Adrenal gland (tissue), 9 donors: ENCODE measurements at regions not wholly inside any gene's neighbourhood (a gene's known extent, or its start where the extent isn't known, plus 50 kb on each side); places are given as distances from the start of the nearest gene placed in this dataset.

Experiments used
- DNase-seq, 7 donors: peaks; one replicate each; pipeline ENCODE4 v3.0.0-alpha.2; 2019 to 2020
- H3K27ac ChIP-seq, 5 donors: fragments of 200-600 bp; sonication (generic) in 4 of 5; 1 replicate in 3 of 5; 2 replicates in 2 of 5; pipeline versions ENCODE4 v1.5.1 to v1.8.0; 2016 to 2020; ENCODE audit warnings: mild to moderate bottlenecking in 1 of 5
- H3K27me3 ChIP-seq: fragments of 200-600 bp; 2 replicates; pipeline ENCODE4 v1.8.0; 2021
- H3K36me3 ChIP-seq, 2 donors: fragments of 200-600 bp; replicated peaks in 1 of 2; 1 replicate in 1 of 2; 2 replicates in 1 of 2; pipeline versions ENCODE4 v1.5.1 to v1.8.0; 2018 to 2022
- H3K4me1 ChIP-seq, 2 donors: fragments of 200-600 bp; replicated peaks in 1 of 2; 1 replicate in 1 of 2; 2 replicates in 1 of 2; pipeline versions ENCODE4 v1.5.1 to v1.8.0; 2018 to 2021
- H3K4me3 ChIP-seq, 4 donors: fragments of 200-600 bp; sonication (generic) in 3 of 4; one replicate each; pipeline ENCODE4 v1.5.1; 2016 to 2018
- H3K9me3 ChIP-seq, 3 donors: fragments of 200-600 bp; sonication (generic) in 1 of 3; replicated peaks in 1 of 3; 1 replicate in 2 of 3; 2 replicates in 1 of 3; pipeline versions ENCODE4 v1.5.1 to v1.8.0; 2016 to 2021
- POLR2A ChIP-seq, 2 donors: fragments of 450-650 bp; IDR thresholded peaks; one replicate each; pipeline ENCODE4 v1.6.1; 2017; ENCODE audit warnings: antibody characterized with exemption in 2 of 2, mild to moderate bottlenecking in 2 of 2, moderate library complexity in 1 of 2
- WGBS, 4 donors: extraction: QIAGEN DNeasy Blood & Tissue Kit in 2 of 4; methylation state at CpG; one replicate each; pipeline versions ENCODE4 v1.1.5 to v1.1.7; 2013 to 2017; 5-methylcytosine and 5-hydroxymethylcytosine counted together
- intact Hi-C, 2 donors: fragments of 100-400 bp; cut with DNase I; formaldehyde crosslinking; loops; one replicate each; pipeline versions ENCODE4 v1.14.1 to v1.15.0; 2022 to 2023
- TF ChIP-seq, protein P1 (sequence below), 6 experiments: fragments of 450-650 bp in 4 of 6; fragments of 200-600 bp in 2 of 6; sonication (generic) in 1 of 6; IDR thresholded peaks; 1 replicate in 5 of 6; 2 replicates in 1 of 6; pipeline versions ENCODE4 v1.5.1 to v1.8.0; 2016 to 2021; ENCODE audit warnings: antibody characterized with exemption in 6 of 6, mild to moderate bottlenecking in 2 of 6, moderate library complexity in 1 of 6
- donor health status: healthy with polysubstance abuse.
- donor health status: Bipolar disorder and iron deficiency.
- donor health status: DM: yes; HTN: yes; CAD: no.
- donor health status: DM: no; HTN: no; CAD: no.
- donor health status: DM: no; HTN: no; CAD: no.

DNA sequence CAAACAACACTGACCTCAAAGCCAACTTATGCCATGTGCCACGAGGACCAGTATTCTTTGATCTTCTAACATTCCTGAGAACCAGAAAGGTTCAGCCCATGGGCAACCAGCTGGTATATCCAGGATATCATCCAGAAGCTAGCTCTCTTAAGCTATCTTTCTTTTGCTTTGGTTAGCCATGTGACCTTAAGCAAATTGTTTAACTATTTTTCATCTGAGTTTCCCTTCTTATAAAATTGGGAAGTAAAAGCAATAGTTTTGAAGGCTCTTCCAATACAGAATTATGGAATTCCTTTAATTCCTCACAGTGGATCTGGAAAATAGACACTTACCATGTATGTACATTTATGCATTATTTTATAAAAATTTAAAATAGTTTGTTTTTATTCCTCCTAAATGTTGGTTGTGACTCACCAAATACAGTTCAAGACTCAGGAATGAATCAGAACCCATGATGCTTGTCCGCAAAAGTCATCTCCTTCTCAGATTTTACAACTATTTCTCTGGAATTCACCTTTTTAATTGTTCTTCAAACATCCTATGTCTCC, 435.7 kb downstream of the ZEB2 start:
- Histone ChIP-seq H3K4me3 (no peak overlapping the region), H3K9me3 (no peaks in the 10 kb centered on the region), H3K4me1 (no peaks in the 10 kb centered on the region), H3K27me3 (no peaks in the 10 kb centered on the region), H3K27ac (no peak overlapping the region), H3K36me3 (no peaks in the 10 kb centered on the region)
- no peak for TF ChIP-seq POLR2A (IDR thresholded peaks at IDR 0.05)
- TF ChIP-seq, protein P1, sequence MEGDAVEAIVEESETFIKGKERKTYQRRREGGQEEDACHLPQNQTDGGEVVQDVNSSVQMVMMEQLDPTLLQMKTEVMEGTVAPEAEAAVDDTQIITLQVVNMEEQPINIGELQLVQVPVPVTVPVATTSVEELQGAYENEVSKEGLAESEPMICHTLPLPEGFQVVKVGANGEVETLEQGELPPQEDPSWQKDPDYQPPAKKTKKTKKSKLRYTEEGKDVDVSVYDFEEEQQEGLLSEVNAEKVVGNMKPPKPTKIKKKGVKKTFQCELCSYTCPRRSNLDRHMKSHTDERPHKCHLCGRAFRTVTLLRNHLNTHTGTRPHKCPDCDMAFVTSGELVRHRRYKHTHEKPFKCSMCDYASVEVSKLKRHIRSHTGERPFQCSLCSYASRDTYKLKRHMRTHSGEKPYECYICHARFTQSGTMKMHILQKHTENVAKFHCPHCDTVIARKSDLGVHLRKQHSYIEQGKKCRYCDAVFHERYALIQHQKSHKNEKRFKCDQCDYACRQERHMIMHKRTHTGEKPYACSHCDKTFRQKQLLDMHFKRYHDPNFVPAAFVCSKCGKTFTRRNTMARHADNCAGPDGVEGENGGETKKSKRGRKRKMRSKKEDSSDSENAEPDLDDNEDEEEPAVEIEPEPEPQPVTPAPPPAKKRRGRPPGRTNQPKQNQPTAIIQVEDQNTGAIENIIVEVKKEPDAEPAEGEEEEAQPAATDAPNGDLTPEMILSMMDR (IDR thresholded peaks at IDR 0.05): no peak
- DNase-seq: no peak
- intact Hi-C loops: no loop called here
- WGBS, 4 donors: 87 to 94% (median 91%) methylated on average over 2 of the region's 2 CpGs

DNA sequence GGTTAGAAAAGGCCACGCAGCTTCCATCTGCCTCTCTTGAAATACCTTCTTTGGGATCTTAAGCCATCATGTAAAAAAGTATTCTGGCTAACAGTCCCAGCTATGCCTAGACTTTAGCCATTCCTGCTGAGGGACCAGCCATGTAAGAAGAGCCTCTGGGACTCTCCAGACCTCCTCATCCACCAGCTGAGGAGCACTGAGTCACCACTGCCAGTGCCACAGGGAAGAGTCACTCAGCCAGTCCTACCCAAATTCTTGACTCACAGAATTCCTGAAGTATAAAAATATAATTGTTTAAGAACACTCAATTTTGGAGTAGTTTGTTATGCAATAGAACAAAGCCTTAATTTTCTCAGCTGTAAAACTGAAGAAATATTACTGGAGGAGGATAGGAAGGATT, 436.7 kb downstream of the ZEB2 start:
- no peak overlapping the region for H3K4me3 ChIP-seq
- H3K27me3 ChIP-seq: no peaks in the 10 kb centered on the region
- H3K4me1 ChIP-seq: no peaks in the 10 kb centered on the region
- H3K9me3 ChIP-seq: no peaks in the 10 kb centered on the region
- H3K36me3 ChIP-seq: no peaks in the 10 kb centered on the region
- H3K27ac ChIP-seq: no peak overlapping the region
- 88 to 100% (median 94%) methylated on average over 1 of the region's 1 CpG for WGBS, 4 donors
- peak in 1 of 7 donors; percentile 16 for DNase-seq
- intact Hi-C loops: no loop called here
- TF ChIP-seq, protein P1 (IDR thresholded peaks at IDR 0.05): no peak
- no peak for TF ChIP-seq POLR2A (IDR thresholded peaks at IDR 0.05)

DNA sequence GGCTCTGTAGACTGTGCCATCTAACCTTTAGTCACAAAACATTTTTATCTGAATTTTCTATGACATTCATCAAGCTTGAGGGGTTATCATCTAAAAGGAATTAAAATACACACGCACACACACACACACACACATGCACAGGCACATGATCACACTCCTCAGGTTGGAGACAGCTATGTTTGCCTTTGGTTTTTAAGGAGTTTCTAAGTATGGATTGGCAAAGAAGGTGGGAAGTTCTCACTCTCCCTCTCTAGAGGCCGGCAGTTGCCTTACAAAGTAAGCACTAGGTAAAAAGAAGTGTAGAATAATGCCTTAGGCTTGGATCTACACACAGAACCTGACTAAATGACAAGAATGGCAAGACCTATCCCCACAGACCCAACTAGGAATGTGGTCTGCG, 437.1 kb downstream of the ZEB2 start:
- intact Hi-C loops: no loop called here
- Histone ChIP-seq H3K27ac (no peak overlapping the region), H3K4me3 (no peak overlapping the region), H3K4me1 (no peaks in the 10 kb centered on the region), H3K9me3 (no peaks in the 10 kb centered on the region), H3K27me3 (no peaks in the 10 kb centered on the region), H3K36me3 (no peaks in the 10 kb centered on the region)
- WGBS, 4 donors: 87 to 100% (median 97%) methylated on average over 3 of the region's 3 CpGs
- DNase-seq: no peak
- TF ChIP-seq, protein P1 (IDR thresholded peaks at IDR 0.05): no peak
- TF ChIP-seq POLR2A (IDR thresholded peaks at IDR 0.05): no peak

DNA sequence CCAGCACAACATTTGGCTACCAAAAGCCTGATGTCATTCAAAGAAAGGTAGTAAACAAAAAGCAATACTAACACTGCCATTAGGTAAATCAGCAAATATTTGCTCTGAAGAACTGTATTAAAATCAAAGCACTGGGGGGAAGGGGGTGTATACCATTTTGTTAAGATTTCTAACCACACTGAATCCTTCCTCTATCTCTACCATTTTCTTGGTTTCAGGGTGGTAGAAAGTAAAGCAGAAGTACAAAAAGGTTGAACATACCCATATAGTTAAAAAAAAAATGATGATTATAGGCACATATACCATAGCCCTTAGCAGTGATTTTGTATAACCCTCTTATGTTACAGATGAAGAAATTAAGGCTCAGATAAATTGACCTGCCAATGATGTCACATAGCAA, 437.6 kb downstream of the ZEB2 start:
- Histone ChIP-seq H3K9me3 (no peaks in the 10 kb centered on the region), H3K4me3 (no peak overlapping the region), H3K27ac (no peak overlapping the region), H3K36me3 (no peaks in the 10 kb centered on the region), H3K27me3 (no peaks in the 10 kb centered on the region), H3K4me1 (no peaks in the 10 kb centered on the region)
- intact Hi-C loops: no loop called here
- DNase-seq: no peak
- no peak for TF ChIP-seq POLR2A (IDR thresholded peaks at IDR 0.05)
- TF ChIP-seq, protein P1 (IDR thresholded peaks at IDR 0.05): no peak
